ENCODE measurements at regions not wholly inside any gene's neighbourhood (a gene's known extent, or its start where the extent isn't known, plus 50 kb on each side); places are given as distances from the start of the nearest gene placed in this dataset.
"Not testable (repeated sequence)": the region's sequence is repeated elsewhere in the genome, so short reads cannot be mapped to it uniquely, and the experiment has no call there.

DNA sequence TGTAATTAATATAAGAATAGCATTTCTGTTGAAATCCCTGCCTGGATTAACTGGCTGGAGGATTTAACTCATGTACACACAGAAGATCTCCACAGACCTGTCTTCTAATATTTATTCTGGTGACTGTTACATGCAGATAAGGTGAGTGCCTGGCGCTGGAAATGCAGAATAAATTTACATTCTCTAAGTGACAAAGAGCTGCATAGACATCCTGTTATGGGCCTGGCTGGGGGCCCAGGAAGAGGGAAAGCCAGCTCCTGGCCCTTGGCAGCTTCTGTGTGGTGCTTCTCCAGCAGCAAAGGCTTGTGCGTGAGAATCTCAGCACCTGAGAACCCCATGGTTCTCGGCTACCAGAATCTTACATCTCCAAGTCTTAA, 446.6 kb downstream of the PTPRU start:
- Histone ChIP-seq H3K9me3 (no peaks in the 10 kb centered on the region), H3K36me3 (no peaks in the 10 kb centered on the region), H3K27ac (no peak overlapping the region), H3K4me1 (peaks cover 0 to 14% (median 4%) of the 10 kb centered on the region in 3 donors), H3K4me3 (no peak overlapping the region), H3K27me3 (peaks cover 61% of the 10 kb centered on the region)
- WGBS, 2 donors (ENCODE audit: low coverage in 1 of 2), result 10 to 18% methylated on average over 3 of the region's 3 CpGs
- no peak for ATAC-seq
- TF ChIP-seq POLR2A (IDR thresholded peaks at IDR 0.05) (no peak), EP300 (IDR thresholded peaks at IDR 0.05) (no peak), POLR2AphosphoS5 (IDR thresholded peaks at IDR 0.05) (no peak)
- TF ChIP-seq, protein P1, sequence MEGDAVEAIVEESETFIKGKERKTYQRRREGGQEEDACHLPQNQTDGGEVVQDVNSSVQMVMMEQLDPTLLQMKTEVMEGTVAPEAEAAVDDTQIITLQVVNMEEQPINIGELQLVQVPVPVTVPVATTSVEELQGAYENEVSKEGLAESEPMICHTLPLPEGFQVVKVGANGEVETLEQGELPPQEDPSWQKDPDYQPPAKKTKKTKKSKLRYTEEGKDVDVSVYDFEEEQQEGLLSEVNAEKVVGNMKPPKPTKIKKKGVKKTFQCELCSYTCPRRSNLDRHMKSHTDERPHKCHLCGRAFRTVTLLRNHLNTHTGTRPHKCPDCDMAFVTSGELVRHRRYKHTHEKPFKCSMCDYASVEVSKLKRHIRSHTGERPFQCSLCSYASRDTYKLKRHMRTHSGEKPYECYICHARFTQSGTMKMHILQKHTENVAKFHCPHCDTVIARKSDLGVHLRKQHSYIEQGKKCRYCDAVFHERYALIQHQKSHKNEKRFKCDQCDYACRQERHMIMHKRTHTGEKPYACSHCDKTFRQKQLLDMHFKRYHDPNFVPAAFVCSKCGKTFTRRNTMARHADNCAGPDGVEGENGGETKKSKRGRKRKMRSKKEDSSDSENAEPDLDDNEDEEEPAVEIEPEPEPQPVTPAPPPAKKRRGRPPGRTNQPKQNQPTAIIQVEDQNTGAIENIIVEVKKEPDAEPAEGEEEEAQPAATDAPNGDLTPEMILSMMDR (IDR thresholded peaks at IDR 0.05), result no peak

DNA sequence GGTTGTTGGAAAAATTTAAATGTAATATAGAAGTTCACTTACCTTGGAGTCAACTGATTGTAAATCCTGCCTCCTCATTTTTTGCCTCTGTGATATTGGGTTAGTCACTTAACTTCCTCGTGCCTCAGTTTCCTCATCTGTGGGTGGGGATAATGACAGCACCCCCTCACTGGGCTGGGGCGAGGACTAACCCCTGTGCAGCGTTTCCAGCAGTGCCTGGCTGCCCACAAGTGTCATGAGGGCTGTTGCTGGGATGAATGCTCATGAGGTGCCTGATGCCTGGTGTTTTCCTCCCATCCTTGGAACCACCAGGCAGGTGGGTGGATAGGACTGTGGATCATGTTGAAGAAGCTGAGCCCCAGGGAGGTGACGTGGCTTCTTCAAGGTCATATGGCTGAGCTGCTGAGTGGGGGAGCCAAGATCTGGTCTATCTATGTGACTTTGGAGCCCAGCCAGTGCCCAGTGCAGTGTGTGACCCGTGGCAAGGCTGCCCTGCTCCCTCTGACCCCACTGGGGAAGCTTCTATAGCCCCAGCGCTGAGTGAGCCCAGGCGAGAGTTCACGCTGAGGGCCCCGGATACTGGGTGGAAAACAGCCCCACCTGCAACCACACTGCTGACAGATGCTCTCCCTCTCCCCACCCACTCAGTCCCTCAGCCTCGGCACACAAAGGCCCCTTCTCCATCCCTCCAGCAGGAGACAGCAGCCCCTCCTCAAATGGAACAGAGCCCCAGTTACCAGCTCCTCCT, 446.0 kb downstream of the PTPRU start:
- no peaks in the 10 kb centered on the region for H3K9me3 ChIP-seq
- no peak overlapping the region for H3K27ac ChIP-seq
- no peaks in the 10 kb centered on the region for H3K36me3 ChIP-seq
- WGBS, 2 donors (ENCODE audit: low coverage in 1 of 2), result 70% methylated on average over 3 of the region's 10 CpGs; no CpG with 5 or more reads in 1 of the 2 donors
- TF ChIP-seq EP300 (IDR thresholded peaks at IDR 0.05) (no peak), POLR2A (IDR thresholded peaks at IDR 0.05) (no peak), POLR2AphosphoS5 (IDR thresholded peaks at IDR 0.05) (no peak)
- TF ChIP-seq, protein P1 (IDR thresholded peaks at IDR 0.05), result no peak
- no peak overlapping the region for H3K4me3 ChIP-seq
- H3K27me3 ChIP-seq, result peaks cover 63% of the 10 kb centered on the region
- H3K4me1 ChIP-seq, result peaks cover 0 to 13% (median 4%) of the 10 kb centered on the region in 3 donors
- ATAC-seq, result no peak

DNA sequence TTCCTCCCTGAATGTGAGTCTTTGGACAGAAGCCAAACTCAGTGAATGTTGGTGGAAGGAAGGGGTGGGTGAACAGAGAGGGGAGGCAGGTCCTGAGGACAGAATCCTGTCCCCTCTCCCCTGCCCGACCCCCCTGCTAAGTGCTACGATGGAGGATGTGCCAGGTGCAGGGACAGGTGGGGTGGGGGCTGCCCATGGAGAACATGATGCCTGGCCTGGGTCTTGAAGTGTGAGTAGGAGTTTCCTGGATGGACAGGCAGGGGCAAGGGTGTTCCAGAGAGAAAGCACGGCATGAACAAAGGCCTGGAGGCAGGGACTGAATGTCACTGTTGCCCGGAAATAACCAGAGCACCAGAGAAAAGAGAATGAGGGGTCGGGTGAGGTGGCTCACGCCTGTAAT, 445.1 kb downstream of the PTPRU start:
- not testable (repeated sequence) for ATAC-seq, H3K36me3 ChIP-seq, H3K4me3 ChIP-seq, H3K9me3 ChIP-seq, H3K27ac ChIP-seq
- 77 to 78% methylated on average over 3 to 4 of the region's 6 CpGs for WGBS, 2 donors (ENCODE audit: low coverage in 1 of 2)
- peaks cover 0 to 13% (median 4%) of the 10 kb centered on the region in 3 donors for H3K4me1 ChIP-seq
- peaks cover 60% of the 10 kb centered on the region for H3K27me3 ChIP-seq

DNA sequence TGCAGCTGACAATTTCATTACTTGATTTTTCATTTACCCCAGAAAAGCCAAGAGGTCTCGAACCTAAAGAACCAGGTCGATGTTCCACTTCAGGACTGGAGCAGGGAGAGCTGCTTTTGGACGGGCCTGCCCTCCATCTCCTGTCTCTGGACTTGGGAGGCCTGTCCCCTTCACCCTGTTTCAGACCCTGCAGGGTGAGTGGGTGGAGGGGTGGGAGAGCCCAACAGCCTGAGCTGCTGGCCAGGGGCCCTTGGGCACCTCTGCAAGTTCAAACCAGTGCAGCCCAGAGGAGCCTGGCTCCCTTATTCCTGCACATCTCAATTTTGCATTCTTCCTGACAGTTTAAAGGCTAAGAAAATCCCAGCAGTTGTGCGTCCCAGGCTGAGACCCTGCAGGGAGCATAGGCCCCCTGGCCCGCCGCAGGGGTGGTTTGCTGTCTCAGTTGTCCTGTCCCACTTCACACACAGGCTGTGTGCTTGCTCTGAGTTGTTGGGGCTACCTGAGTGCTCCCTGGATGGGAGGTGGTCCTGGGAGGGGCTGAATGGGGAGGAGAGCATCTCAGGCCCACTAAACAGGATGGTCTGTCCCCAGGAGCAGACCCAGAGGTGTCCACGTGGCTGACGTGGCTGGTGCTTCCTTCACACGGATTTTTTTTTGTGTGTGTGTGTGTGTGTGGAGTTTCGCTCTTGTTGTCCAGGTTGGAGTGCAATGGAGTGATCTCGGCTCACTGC, 443.7 kb downstream of the PTPRU start:
- TF ChIP-seq POLR2AphosphoS5 (IDR thresholded peaks at IDR 0.05), result no peak
- TF ChIP-seq EP300 (IDR thresholded peaks at IDR 0.05), result no peak
- TF ChIP-seq, protein P1 (IDR thresholded peaks at IDR 0.05), result no peak
- TF ChIP-seq POLR2A (IDR thresholded peaks at IDR 0.05), result no peak
- no peak overlapping the region for H3K27ac ChIP-seq
- no peak overlapping the region for H3K4me3 ChIP-seq
- 84 to 100% methylated on average over 2 to 7 of the region's 11 CpGs for WGBS, 2 donors (ENCODE audit: low coverage in 1 of 2)
- H3K9me3 ChIP-seq, result no peaks in the 10 kb centered on the region
- H3K4me1 ChIP-seq, result peaks cover 0 to 13% (median 4%) of the 10 kb centered on the region in 3 donors
- peaks cover 45% of the 10 kb centered on the region for H3K27me3 ChIP-seq
- H3K36me3 ChIP-seq, result no peaks in the 10 kb centered on the region
- ATAC-seq, result no peak

DNA sequence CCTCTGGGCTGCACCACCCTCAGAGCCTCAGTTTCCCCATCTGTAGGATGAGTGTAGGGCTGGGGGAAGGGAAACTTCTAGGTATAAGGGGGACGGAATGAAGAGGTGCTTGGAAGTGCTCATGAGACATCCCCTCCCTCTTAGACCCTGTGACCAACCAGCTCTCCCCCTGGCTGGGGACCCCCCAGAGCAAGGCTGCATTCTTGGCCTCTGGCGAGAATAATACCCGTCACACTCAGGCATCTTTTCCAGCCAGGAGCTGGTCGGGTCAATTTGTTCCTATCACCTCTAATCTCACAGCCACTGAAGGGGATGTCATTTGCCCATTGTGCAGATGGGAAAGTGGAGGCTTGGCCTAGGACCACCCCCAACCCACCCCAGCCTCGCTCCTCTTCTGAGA, 443.0 kb downstream of the PTPRU start:
- no peaks in the 10 kb centered on the region for H3K9me3 ChIP-seq
- WGBS, 2 donors (ENCODE audit: low coverage in 1 of 2), result 100% methylated on average over 3 of the region's 5 CpGs; no CpG with 5 or more reads in 1 of the 2 donors
- peaks cover 0 to 13% (median 4%) of the 10 kb centered on the region in 3 donors for H3K4me1 ChIP-seq
- H3K4me3 ChIP-seq, result no peak overlapping the region
- H3K27ac ChIP-seq, result no peak overlapping the region
- ATAC-seq, result no peak
- no peak for TF ChIP-seq POLR2AphosphoS5 (IDR thresholded peaks at IDR 0.05)
- TF ChIP-seq EP300 (IDR thresholded peaks at IDR 0.05), result no peak
- TF ChIP-seq, protein P1 (IDR thresholded peaks at IDR 0.05), result no peak
- TF ChIP-seq POLR2A (IDR thresholded peaks at IDR 0.05), result no peak
- H3K27me3 ChIP-seq, result peaks cover 38% of the 10 kb centered on the region
- H3K36me3 ChIP-seq, result no peaks in the 10 kb centered on the region
